Colonic mucosa (tissue), 4 donors: ENCODE measurements at regions not wholly inside any gene's neighbourhood (a gene's known extent, or its start where the extent isn't known, plus 50 kb on each side); places are given as distances from the start of the nearest gene placed in this dataset.

Source experiments
- DNase-seq: peaks from one replicate; pipeline ENCODE4 v3.0.0-alpha.2; 2020
- H3K27ac ChIP-seq: fragments of 200-600 bp; one replicate; pipeline ENCODE4 v1.8.0; 2021
- H3K27me3 ChIP-seq: fragments of 200-600 bp; one replicate; pipeline ENCODE4 v1.8.0; 2021
- H3K36me3 ChIP-seq: fragments of 200-600 bp; one replicate; pipeline ENCODE4 v1.8.0; 2021
- H3K4me1 ChIP-seq: fragments of 200-600 bp; one replicate; pipeline ENCODE4 v1.8.0; 2021; ENCODE audit warnings: mild to moderate bottlenecking
- H3K4me3 ChIP-seq: fragments of 200-600 bp; one replicate; pipeline ENCODE4 v1.8.0; 2021
- H3K9ac ChIP-seq, 2 donors: one replicate each; pipeline ENCODE4 v1.7.0; 2013; ENCODE audit warnings: control low read depth in 2 of 2, low read depth in 2 of 2, low read length in 2 of 2
- H3K9me3 ChIP-seq: fragments of 200-600 bp; one replicate; pipeline ENCODE4 v1.8.0; 2021
- intact Hi-C: fragments of 100-400 bp; cut with DNase I; formaldehyde crosslinking; loops from one replicate; pipeline ENCODE4 v1.14.1; 2022
- TF ChIP-seq, protein P1 (sequence below): fragments of 200-600 bp; IDR thresholded peaks from one replicate; pipeline ENCODE4 v1.8.0; 2022; ENCODE audit warnings: antibody characterized with exemption, mild to moderate bottlenecking
- donor health status: healthy.
- donor health status: DM: no; HTN: no; CAD: no.
- donor health status: DM: no; HTN: no; CAD: no.

DNA sequence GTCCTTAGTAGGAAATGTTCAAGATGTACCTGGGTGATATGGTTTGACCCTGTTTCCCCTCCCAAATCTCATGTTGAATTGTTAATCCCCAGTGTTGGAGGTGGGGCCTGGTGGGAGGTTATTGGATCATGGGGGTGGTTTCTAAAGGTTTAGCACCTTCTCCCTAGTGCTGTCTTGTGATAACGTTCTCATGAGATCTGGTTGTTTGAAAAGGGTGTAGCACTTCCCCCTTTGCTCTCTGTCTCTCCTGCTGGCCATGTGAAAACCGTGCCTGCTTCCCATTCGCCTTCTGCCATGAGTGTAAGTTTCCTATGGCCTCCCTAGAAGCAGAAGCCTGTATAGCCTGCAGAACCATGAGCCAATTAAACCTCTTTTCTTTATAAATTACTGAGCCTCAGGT lies 353.0 kb upstream of the SFSWAP start:
- Histone ChIP-seq H3K27ac (no peak overlapping the region), H3K4me3 (no peak overlapping the region), H3K4me1 (no peaks in the 10 kb centered on the region), H3K27me3 (no peaks in the 10 kb centered on the region), H3K36me3 (no peaks in the 10 kb centered on the region), H3K9me3 (no peaks in the 10 kb centered on the region), H3K9ac (no peak overlapping the region)
- DNase-seq = no peak
- intact Hi-C loops = no loop called here
- TF ChIP-seq, protein P1, sequence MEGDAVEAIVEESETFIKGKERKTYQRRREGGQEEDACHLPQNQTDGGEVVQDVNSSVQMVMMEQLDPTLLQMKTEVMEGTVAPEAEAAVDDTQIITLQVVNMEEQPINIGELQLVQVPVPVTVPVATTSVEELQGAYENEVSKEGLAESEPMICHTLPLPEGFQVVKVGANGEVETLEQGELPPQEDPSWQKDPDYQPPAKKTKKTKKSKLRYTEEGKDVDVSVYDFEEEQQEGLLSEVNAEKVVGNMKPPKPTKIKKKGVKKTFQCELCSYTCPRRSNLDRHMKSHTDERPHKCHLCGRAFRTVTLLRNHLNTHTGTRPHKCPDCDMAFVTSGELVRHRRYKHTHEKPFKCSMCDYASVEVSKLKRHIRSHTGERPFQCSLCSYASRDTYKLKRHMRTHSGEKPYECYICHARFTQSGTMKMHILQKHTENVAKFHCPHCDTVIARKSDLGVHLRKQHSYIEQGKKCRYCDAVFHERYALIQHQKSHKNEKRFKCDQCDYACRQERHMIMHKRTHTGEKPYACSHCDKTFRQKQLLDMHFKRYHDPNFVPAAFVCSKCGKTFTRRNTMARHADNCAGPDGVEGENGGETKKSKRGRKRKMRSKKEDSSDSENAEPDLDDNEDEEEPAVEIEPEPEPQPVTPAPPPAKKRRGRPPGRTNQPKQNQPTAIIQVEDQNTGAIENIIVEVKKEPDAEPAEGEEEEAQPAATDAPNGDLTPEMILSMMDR = no peak

- Histone ChIP-seq H3K27me3 (no peaks in the 10 kb centered on the region), H3K27ac (no peak overlapping the region), H3K9me3 (no peaks in the 10 kb centered on the region), H3K9ac (no peak overlapping the region), H3K4me3 (no peak overlapping the region), H3K4me1 (no peaks in the 10 kb centered on the region), H3K36me3 (no peaks in the 10 kb centered on the region)
- no peak for DNase-seq
- intact Hi-C loops = no loop called here
- TF ChIP-seq, protein P1 = no peak
Observed at GRCh38 chr12:131362291-131363211, 348.3 kb upstream of the SFSWAP start.

DNA sequence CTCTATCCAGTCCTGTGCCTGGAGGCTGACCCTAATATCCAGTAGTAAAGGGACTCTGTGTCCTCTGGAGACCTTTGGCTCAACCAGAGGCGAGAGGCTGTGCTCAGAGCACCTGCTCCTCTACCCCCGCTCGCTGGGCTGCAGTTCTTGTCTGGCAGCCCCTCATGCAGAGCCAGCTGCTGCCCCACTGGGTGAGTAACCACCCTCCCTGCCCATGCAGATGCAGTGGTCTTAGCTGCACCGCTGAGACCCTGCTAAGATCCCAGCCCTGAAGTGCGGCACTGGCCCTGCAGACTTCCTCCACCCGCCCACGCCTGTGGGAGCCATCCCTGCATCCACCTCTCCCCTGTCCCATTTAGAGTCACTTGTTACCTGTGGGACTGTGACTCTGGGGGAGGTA lies 347.5 kb upstream of the SFSWAP start:
- no peaks in the 10 kb centered on the region for H3K4me1 ChIP-seq

DNA sequence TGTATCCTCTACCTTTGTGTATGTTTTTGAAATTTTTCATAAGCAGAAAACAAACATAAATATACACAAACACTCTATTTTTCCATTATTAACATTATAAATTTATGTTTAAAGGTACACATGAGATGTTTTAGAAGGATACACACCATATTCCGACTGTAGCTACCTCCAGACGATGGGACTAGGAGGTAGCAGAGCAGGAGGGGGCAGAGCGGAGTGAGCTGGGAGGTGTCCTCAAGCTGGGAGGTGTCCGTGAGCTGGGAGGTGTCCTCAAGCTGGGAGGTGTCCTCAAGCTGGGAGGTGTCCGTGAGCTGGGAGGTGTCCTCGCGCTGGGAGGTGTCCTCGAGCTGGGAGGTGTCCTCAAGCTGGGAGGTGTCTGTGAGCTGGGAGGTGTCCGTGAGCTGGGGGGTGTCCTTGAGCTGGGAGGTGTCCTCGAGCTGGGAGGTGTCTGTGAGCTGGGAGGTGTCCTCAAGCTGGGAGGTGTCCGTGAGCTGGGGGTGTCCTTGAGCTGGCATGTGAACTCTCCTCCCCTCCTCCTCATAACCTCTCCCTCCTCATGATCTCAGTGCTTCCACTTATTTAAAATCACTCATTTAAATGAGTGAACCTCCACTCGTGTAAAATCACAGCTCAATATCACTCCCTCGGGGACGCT lies 346.9 kb upstream of the SFSWAP start:
- Histone ChIP-seq H3K27me3 (no peaks in the 10 kb centered on the region), H3K36me3 (no peaks in the 10 kb centered on the region), H3K4me1 (no peaks in the 10 kb centered on the region), H3K27ac (no peak overlapping the region), H3K4me3 (no peak overlapping the region), H3K9me3 (no peaks in the 10 kb centered on the region), H3K9ac (no peak overlapping the region)
- no peak for DNase-seq
- TF ChIP-seq, protein P1 = no peak
- intact Hi-C loops = no loop called here

More for the DNA sequence above, 347.5 kb upstream of the SFSWAP start:
- H3K36me3 ChIP-seq = no peaks in the 10 kb centered on the region
- H3K4me3 ChIP-seq = no peak overlapping the region
- H3K9me3 ChIP-seq = no peaks in the 10 kb centered on the region
- H3K9ac ChIP-seq = no peak overlapping the region
- no peaks in the 10 kb centered on the region for H3K27me3 ChIP-seq
- no peak overlapping the region for H3K27ac ChIP-seq
- intact Hi-C loops = no loop called here
- no peak for DNase-seq
- TF ChIP-seq, protein P1 = no peak

- Histone ChIP-seq H3K9ac (no peak overlapping the region), H3K4me3 (no peak overlapping the region), H3K36me3 (no peaks in the 10 kb centered on the region), H3K4me1 (no peaks in the 10 kb centered on the region), H3K9me3 (no peaks in the 10 kb centered on the region), H3K27ac (no peak overlapping the region), H3K27me3 (no peaks in the 10 kb centered on the region)
- intact Hi-C loops = no loop called here
- TF ChIP-seq, protein P1 = no peak
- no peak for DNase-seq
Observed at GRCh38 chr12:131364903-131365820, 345.7 kb upstream of the SFSWAP start.
